ENCODE measurements at regions not wholly inside any gene's neighbourhood (a gene's known extent, or its start where the extent isn't known, plus 50 kb on each side); places are given as distances from the start of the nearest gene placed in this dataset.
"Not testable (repeated sequence)": the region's sequence is repeated elsewhere in the genome, so short reads cannot be mapped to it uniquely, and the experiment has no call there.

GRCh38 chr6:12485837-12486236, 195.7 kb downstream of the EDN1 start:
- no peaks in the 10 kb centered on the region for H3K9me3 ChIP-seq
- no peak for DNase-seq
- H3K4me1 ChIP-seq = no peaks in the 10 kb centered on the region
- H3K27me3 ChIP-seq = no peaks in the 10 kb centered on the region
- no peak for TF ChIP-seq POLR2A (IDR thresholded peaks at IDR 0.05)
- TF ChIP-seq CTCF (IDR thresholded peaks at IDR 0.05) = no peak
- H3K36me3 ChIP-seq (ENCODE audit: low read depth, missing control alignments) = no peaks in the 10 kb centered on the region
- no peak overlapping the region for H3K4me3 ChIP-seq
- intact Hi-C loops (cut with DNase I; ENCODE audit: low total_unique reads) = no loop called here
- WGBS, 2 donors = 90 to 93% methylated on average over 3 of the region's 3 CpGs
- H3K27ac ChIP-seq = no peak overlapping the region

- DNase-seq = no peak
- H3K27me3 ChIP-seq = no peaks in the 10 kb centered on the region
- no peaks in the 10 kb centered on the region for H3K4me1 ChIP-seq
- intact Hi-C loops (cut with DNase I; ENCODE audit: low total_unique reads) = no loop called here
- H3K9me3 ChIP-seq = no peaks in the 10 kb centered on the region
- H3K36me3 ChIP-seq (ENCODE audit: low read depth, missing control alignments) = no peaks in the 10 kb centered on the region
- 79 to 83% methylated on average over 2 of the region's 2 CpGs for WGBS, 2 donors
- no peak for TF ChIP-seq POLR2A (IDR thresholded peaks at IDR 0.05)
- no peak for TF ChIP-seq CTCF (IDR thresholded peaks at IDR 0.05)
- no peak overlapping the region for H3K27ac ChIP-seq
- H3K4me3 ChIP-seq = no peak overlapping the region
Observed at GRCh38 chr6:12490351-12490903, 200.3 kb downstream of the EDN1 start.

GRCh38 chr6:12490904-12491571, 200.9 kb downstream of the EDN1 start:
- intact Hi-C loops (cut with DNase I; ENCODE audit: low total_unique reads) = no loop called here

GRCh38 chr6:12492929-12493328, 202.8 kb downstream of the EDN1 start:
- H3K4me3 ChIP-seq; intact Hi-C loops (cut with DNase I; ENCODE audit: low total_unique reads); H3K36me3 ChIP-seq (ENCODE audit: low read depth, missing control alignments): not testable (repeated sequence)

More at GRCh38 chr6:12490904-12491571, 200.9 kb downstream of the EDN1 start:
- no peaks in the 10 kb centered on the region for H3K27me3 ChIP-seq
- no peak for TF ChIP-seq POLR2A (IDR thresholded peaks at IDR 0.05)
- TF ChIP-seq CTCF (IDR thresholded peaks at IDR 0.05) = no peak
- no peaks in the 10 kb centered on the region for H3K36me3 ChIP-seq (ENCODE audit: low read depth, missing control alignments)
- 39 to 42% methylated on average over 2 of the region's 2 CpGs for WGBS, 2 donors
- H3K27ac ChIP-seq = no peak overlapping the region
- H3K9me3 ChIP-seq = no peaks in the 10 kb centered on the region
- no peak for DNase-seq
- no peak overlapping the region for H3K4me3 ChIP-seq
- H3K4me1 ChIP-seq = no peaks in the 10 kb centered on the region

GRCh38 chr6:12493446-12493845, 203.3 kb downstream of the EDN1 start:
- WGBS, 2 donors = 76 to 79% methylated on average over 4 of the region's 4 CpGs
- H3K27me3 ChIP-seq = no peaks in the 10 kb centered on the region
- no peaks in the 10 kb centered on the region for H3K36me3 ChIP-seq (ENCODE audit: low read depth, missing control alignments)
- H3K27ac ChIP-seq = no peak overlapping the region
- no peaks in the 10 kb centered on the region for H3K4me1 ChIP-seq
- no peak for TF ChIP-seq CTCF (IDR thresholded peaks at IDR 0.05)
- no peak for TF ChIP-seq POLR2A (IDR thresholded peaks at IDR 0.05)
- H3K9me3 ChIP-seq = no peaks in the 10 kb centered on the region
- DNase-seq = no peak
- H3K4me3 ChIP-seq = no peak overlapping the region
- intact Hi-C loops (cut with DNase I; ENCODE audit: low total_unique reads) = no loop called here

More at GRCh38 chr6:12492929-12493328, 202.8 kb downstream of the EDN1 start:
- not testable (repeated sequence) for DNase-seq, H3K27me3 ChIP-seq, H3K27ac ChIP-seq, H3K4me1 ChIP-seq, H3K9me3 ChIP-seq
- WGBS, 2 donors = 86 to 92% methylated on average over 3 to 4 of the region's 4 CpGs

Data from testis (tissue), 2 donors.